Naive thymus-derived CD4-positive, alpha-beta T cell (primary cell): ENCODE measurements at regions not wholly inside any gene's neighbourhood (a gene's known extent, or its start where the extent isn't known, plus 50 kb on each side); places are given as distances from the start of the nearest gene placed in this dataset.

Source experiments
- ATAC-seq: fragments of 150-1000 bp; cut with Tn5 transposase; 2 replicates; pipeline ENCODE4 v1.10.0; 2021; ENCODE audit warnings: mild to moderate bottlenecking, moderate library complexity
- CTCF ChIA-PET: fragments of 350-600 bp; sonication (Branson Sonifier 250); formaldehyde crosslinking; loops from one replicate; lab custom pipeline; 2021; ENCODE audit warnings: antibody characterized with exemption; lab: Charles Lee
- POLR2A ChIA-PET: fragments of 350-600 bp; sonication (Branson Sonifier 250); formaldehyde crosslinking; loops from one replicate; lab custom pipeline; 2021; ENCODE audit warnings: antibody characterized with exemption, inconsistent platforms; lab: Charles Lee
- DNase-seq, 9 donors: peaks; one replicate each; pipeline versions ENCODE4 v3.0.0 to v3.0.0-alpha.2; 2020 to 2022; ENCODE audit warnings: mixed read lengths in 1 of 9
- H3K27ac ChIP-seq: one replicate; pipeline ENCODE4 v1.7.0; 2013; ENCODE audit warnings: mild to moderate bottlenecking, low read depth, low read length, moderate library complexity
- H3K27me3 ChIP-seq, 2 donors: one replicate each; pipeline ENCODE4 v1.7.0; 2013; ENCODE audit warnings: low read length in 2 of 2, mild to moderate bottlenecking in 2 of 2, moderate library complexity in 2 of 2; ENCODE audit not compliant: control insufficient read depth in 2 of 2, insufficient read depth in 2 of 2
- H3K36me3 ChIP-seq, 3 experiments: 1 replicate in 2 of 3; 2 replicates in 1 of 3; pipeline ENCODE4 v1.7.0; 2013; ENCODE audit warnings: low read length in 3 of 3, mild to moderate bottlenecking in 3 of 3, moderate library complexity in 1 of 3; ENCODE audit not compliant: insufficient read depth in 3 of 3, control insufficient read depth in 2 of 3
- H3K4me1 ChIP-seq, 2 donors: one replicate each; pipeline ENCODE4 v1.7.0; 2013; ENCODE audit warnings: low read length in 2 of 2, mild to moderate bottlenecking in 2 of 2, moderate library complexity in 1 of 2; ENCODE audit not compliant: control insufficient read depth in 2 of 2, insufficient read depth in 2 of 2
- H3K4me3 ChIP-seq: 2 replicates; pipeline ENCODE4 v1.7.0; 2013; ENCODE audit warnings: mild to moderate bottlenecking, low read length
- H3K9me3 ChIP-seq, 3 experiments: 1 replicate in 2 of 3; 2 replicates in 1 of 3; pipeline ENCODE4 v1.7.0; 2013; ENCODE audit warnings: low read length in 3 of 3; ENCODE audit not compliant: control insufficient read depth in 2 of 3
- H3K27ac Mint-ChIP-seq, 9 donors: one replicate each; pipeline ENCODE4 v1.8.0; 2020 to 2022; ENCODE audit warnings: mixed read lengths in 9 of 9, mild to moderate bottlenecking in 8 of 9, moderate library complexity in 5 of 9, inconsistent platforms in 2 of 9
- H3K27me3 Mint-ChIP-seq, 5 donors: one replicate each; pipeline ENCODE4 v1.8.0; 2021 to 2022; ENCODE audit warnings: mixed read lengths in 5 of 5, mild to moderate bottlenecking in 1 of 5
- H3K36me3 Mint-ChIP-seq, 5 donors: one replicate each; pipeline ENCODE4 v1.8.0; 2020 to 2022; ENCODE audit warnings: mixed read lengths in 5 of 5, mild to moderate bottlenecking in 3 of 5, inconsistent platforms in 1 of 5
- H3K4me1 Mint-ChIP-seq, 7 donors: one replicate each; pipeline ENCODE4 v1.8.0; 2020 to 2022; ENCODE audit warnings: mixed read lengths in 7 of 7, mild to moderate bottlenecking in 3 of 7, inconsistent platforms in 1 of 7
- H3K4me3 Mint-ChIP-seq, 10 donors: one replicate each; pipeline ENCODE4 v1.8.0; 2020 to 2022; ENCODE audit warnings: mild to moderate bottlenecking in 10 of 10, mixed read lengths in 10 of 10, moderate library complexity in 6 of 10, inconsistent platforms in 2 of 10
- H3K9me3 Mint-ChIP-seq, 11 donors: one replicate each; pipeline ENCODE4 v1.8.0; 2020 to 2022; ENCODE audit warnings: mixed read lengths in 11 of 11, mild to moderate bottlenecking in 4 of 11, inconsistent platforms in 1 of 11, moderate library complexity in 1 of 11
- intact Hi-C, 2 donors: fragments of 100-400 bp; cut with micrococcal nuclease; formaldehyde crosslinking; loops; one replicate each; pipeline ENCODE4 v1.15.1; 2023

DNA sequence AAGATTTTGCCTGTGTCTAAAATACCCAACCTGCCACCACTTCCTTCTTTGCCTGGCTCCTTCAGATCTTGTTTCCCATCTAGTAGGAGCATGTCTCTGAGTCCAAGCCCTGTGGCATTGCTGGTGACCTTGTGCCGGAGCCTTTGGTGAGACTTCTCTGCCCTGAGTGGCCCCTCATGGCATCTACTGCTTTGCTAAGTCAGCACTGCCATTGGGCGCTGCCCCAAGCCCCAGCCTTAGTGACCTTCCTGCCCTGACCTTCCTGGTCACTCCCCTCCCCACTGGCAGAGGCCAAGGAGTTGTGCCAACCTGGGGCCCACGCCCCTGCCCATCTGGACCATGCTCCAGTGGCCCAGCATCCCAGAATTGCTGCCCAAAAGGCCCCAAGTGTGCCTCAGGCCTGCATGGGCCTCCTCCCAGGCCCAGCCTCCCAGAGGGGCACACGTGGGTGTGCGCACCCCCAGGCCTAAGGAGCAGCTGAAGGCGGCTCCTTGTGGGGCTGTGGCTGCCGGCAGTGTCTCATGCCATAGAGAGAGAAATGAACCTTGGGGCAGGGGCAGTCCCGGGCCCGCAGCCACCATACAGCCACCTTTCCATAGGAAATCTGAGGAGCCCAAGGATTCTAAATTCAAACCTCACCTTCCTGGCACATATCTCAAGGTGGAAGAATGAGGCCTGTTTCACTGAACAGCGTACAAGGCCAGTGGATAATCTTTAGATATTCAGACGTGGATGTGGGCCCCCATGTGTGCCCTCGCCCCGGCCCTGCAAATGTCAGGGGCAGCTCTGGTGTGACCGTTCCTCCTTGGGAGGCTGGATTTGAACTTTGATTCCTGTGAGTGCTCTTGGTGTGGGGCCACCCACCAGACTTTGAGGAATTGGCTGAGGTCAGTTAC, 100.2 kb upstream of the SLC66A3 start:
- no peak overlapping the region for H3K4me3 ChIP-seq
- peaks cover 0 to under 1% (median 0%) of the 10 kb centered on the region in 3 experiments for H3K9me3 ChIP-seq
- H3K27ac Mint-ChIP-seq = no peak overlapping the region
- H3K36me3 Mint-ChIP-seq = no peaks in the 10 kb centered on the region
- peaks cover 0 to 14% (median 1%) of the 10 kb centered on the region in 11 donors for H3K9me3 Mint-ChIP-seq
- intact Hi-C loops = no loop called here
- ATAC-seq = no peak
- ChIA-PET CTCF (no interaction called here), POLR2A (no interaction called here)
- H3K4me3 Mint-ChIP-seq = no peak overlapping the region
- DNase-seq = no peak
- H3K4me1 Mint-ChIP-seq = no peaks in the 10 kb centered on the region
- no peaks in the 10 kb centered on the region for H3K36me3 ChIP-seq
- H3K27me3 ChIP-seq = no peaks in the 10 kb centered on the region
- no peak overlapping the region for H3K27ac ChIP-seq
- H3K27me3 Mint-ChIP-seq = peaks cover 7 to 20% (median 13%) of the 10 kb centered on the region in 5 donors
- no peaks in the 10 kb centered on the region for H3K4me1 ChIP-seq

- Mint-ChIP-seq H3K27ac (no peak overlapping the region), H3K4me3 (no peak overlapping the region), H3K9me3 (peaks cover 0 to 21% (median 8%) of the 10 kb centered on the region in 11 donors), H3K27me3 (peaks cover 7 to 17% (median 13%) of the 10 kb centered on the region in 5 donors), H3K4me1 (no peaks in the 10 kb centered on the region), H3K36me3 (peaks cover 0 to 4% (median 0%) of the 10 kb centered on the region in 5 donors)
- CTCF ChIA-PET = no interaction called here
- Histone ChIP-seq H3K36me3 (no peaks in the 10 kb centered on the region), H3K27me3 (no peaks in the 10 kb centered on the region), H3K4me3 (no peak overlapping the region), H3K27ac (no peak overlapping the region), H3K9me3 (peaks cover 0 to 8% (median 0%) of the 10 kb centered on the region in 3 experiments), H3K4me1 (no peaks in the 10 kb centered on the region)
- ATAC-seq (no peak), DNase-seq (no peak)
- POLR2A ChIA-PET = no interaction called here
- intact Hi-C loops = no loop called here
Observed at GRCh38 chr2:11055679-11056215, 99.5 kb upstream of the SLC66A3 start.

- no peaks in the 10 kb centered on the region for H3K27me3 ChIP-seq
- intact Hi-C loops = no loop called here
- DNase-seq = no peak
Observed at GRCh38 chr2:11056614-11057013, 98.7 kb upstream of the SLC66A3 start.

GRCh38 chr2:11057031-11057430, 98.2 kb upstream of the SLC66A3 start:
- H3K4me3 Mint-ChIP-seq = no peak overlapping the region
- ATAC-seq = no peak
- CTCF ChIA-PET = no interaction called here

More at GRCh38 chr2:11056614-11057013, 98.7 kb upstream of the SLC66A3 start:
- POLR2A ChIA-PET = no interaction called here
- Mint-ChIP-seq H3K4me3 (no peak overlapping the region), H3K4me1 (no peaks in the 10 kb centered on the region), H3K36me3 (peaks cover 0 to 8% (median 0%) of the 10 kb centered on the region in 5 donors), H3K27me3 (peaks cover 7 to 20% (median 13%) of the 10 kb centered on the region in 5 donors), H3K9me3 (peaks cover 3 to 26% (median 11%) of the 10 kb centered on the region in 11 donors), H3K27ac (no peak overlapping the region)
- Histone ChIP-seq H3K9me3 (peaks cover 0 to 8% (median 0%) of the 10 kb centered on the region in 3 experiments), H3K27ac (no peak overlapping the region), H3K4me1 (no peaks in the 10 kb centered on the region), H3K36me3 (no peaks in the 10 kb centered on the region), H3K4me3 (no peak overlapping the region)
- no peak for ATAC-seq
- CTCF ChIA-PET = no interaction called here

GRCh38 chr2:11058129-11058528, 97.1 kb upstream of the SLC66A3 start:
- peaks cover 0 to 8% (median 0%) of the 10 kb centered on the region in 5 donors for H3K36me3 Mint-ChIP-seq
- H3K4me3 Mint-ChIP-seq = no peak overlapping the region
- ChIA-PET CTCF (no interaction called here), POLR2A (no interaction called here)
- Histone ChIP-seq H3K4me1 (no peaks in the 10 kb centered on the region), H3K4me3 (no peak overlapping the region), H3K27ac (no peak overlapping the region), H3K9me3 (peaks cover 0 to 8% (median 0%) of the 10 kb centered on the region in 3 experiments), H3K27me3 (no peaks in the 10 kb centered on the region), H3K36me3 (no peaks in the 10 kb centered on the region)
- ATAC-seq = no peak
- intact Hi-C loops = no loop called here
- H3K4me1 Mint-ChIP-seq = no peaks in the 10 kb centered on the region
- H3K27ac Mint-ChIP-seq = no peak overlapping the region
- peaks cover 8 to 24% (median 13%) of the 10 kb centered on the region in 5 donors for H3K27me3 Mint-ChIP-seq
- H3K9me3 Mint-ChIP-seq = peaks cover 3 to 38% (median 14%) of the 10 kb centered on the region in 11 donors
- DNase-seq = no peak

More at GRCh38 chr2:11057031-11057430, 98.2 kb upstream of the SLC66A3 start:
- intact Hi-C loops = no loop called here
- Mint-ChIP-seq H3K9me3 (peaks cover 3 to 30% (median 11%) of the 10 kb centered on the region in 11 donors), H3K27ac (no peak overlapping the region), H3K36me3 (peaks cover 0 to 8% (median 0%) of the 10 kb centered on the region in 5 donors), H3K4me1 (no peaks in the 10 kb centered on the region), H3K27me3 (peaks cover 7 to 20% (median 13%) of the 10 kb centered on the region in 5 donors)
- no peak for DNase-seq
- H3K27me3 ChIP-seq = no peaks in the 10 kb centered on the region
- H3K4me3 ChIP-seq = no peak overlapping the region
- H3K9me3 ChIP-seq = peaks cover 0 to 8% (median 0%) of the 10 kb centered on the region in 3 experiments
- POLR2A ChIA-PET = no interaction called here
- no peaks in the 10 kb centered on the region for H3K4me1 ChIP-seq
- H3K36me3 ChIP-seq = no peaks in the 10 kb centered on the region
- no peak overlapping the region for H3K27ac ChIP-seq

- no peaks in the 10 kb centered on the region for H3K4me1 Mint-ChIP-seq
- Histone ChIP-seq H3K4me3 (no peak overlapping the region), H3K4me1 (no peaks in the 10 kb centered on the region), H3K27ac (no peak overlapping the region), H3K27me3 (no peaks in the 10 kb centered on the region), H3K36me3 (no peaks in the 10 kb centered on the region), H3K9me3 (peaks cover 0 to 8% (median 0%) of the 10 kb centered on the region in 3 experiments)
- CTCF ChIA-PET = no interaction called here
- intact Hi-C loops = no loop called here
- peaks cover 3 to 40% (median 14%) of the 10 kb centered on the region in 11 donors for H3K9me3 Mint-ChIP-seq
- ATAC-seq (no peak), DNase-seq (no peak)
- no peak overlapping the region for H3K4me3 Mint-ChIP-seq
- H3K27me3 Mint-ChIP-seq = peaks cover 15 to 33% (median 21%) of the 10 kb centered on the region in 5 donors
- H3K27ac Mint-ChIP-seq = no peak overlapping the region
- peaks cover 0 to 8% (median 0%) of the 10 kb centered on the region in 5 donors for H3K36me3 Mint-ChIP-seq
- POLR2A ChIA-PET = no interaction called here
Observed at GRCh38 chr2:11060376-11061169, 94.7 kb upstream of the SLC66A3 start.
